Neuron (in vitro differentiated cells): ENCODE measurements at regions not wholly inside any gene's neighbourhood (a gene's known extent, or its start where the extent isn't known, plus 50 kb on each side); places are given as distances from the start of the nearest gene placed in this dataset.
A peak's percentile ranks its signal among the peaks of the same experiment; 100 is the strongest.

Experiments used
- H2AFZ ChIP-seq: one replicate; pipeline ENCODE4 v1.6.1; 2013; ENCODE audit warnings: low read depth, mild to moderate bottlenecking, inconsistent platforms, low read length, moderate library complexity
- H3K27me3 ChIP-seq: one replicate; pipeline ENCODE4 v1.6.1; 2013; ENCODE audit warnings: low read length; ENCODE audit not compliant: insufficient read depth
- H3K36me3 ChIP-seq: one replicate; pipeline ENCODE4 v1.6.1; 2013; ENCODE audit warnings: low read length; ENCODE audit not compliant: insufficient read depth
- H3K4me1 ChIP-seq: one replicate; pipeline ENCODE4 v1.6.1; 2013; ENCODE audit warnings: low read length; ENCODE audit not compliant: insufficient read depth
- H3K4me3 ChIP-seq: 2 replicates; pipeline ENCODE4 v1.5.1; 2013; ENCODE audit warnings: mild to moderate bottlenecking, low read length, moderate library complexity
- H3K9me3 ChIP-seq: one replicate; pipeline ENCODE4 v1.6.1; 2013; ENCODE audit warnings: low read length

GRCh38 chr7:108974641-108975040, 405.0 kb downstream of the DNAJB9 start:
- Histone ChIP-seq H3K9me3 (no peaks in the 10 kb centered on the region), H3K27me3 (no peaks in the 10 kb centered on the region), H3K36me3 (no peaks in the 10 kb centered on the region), H3K4me3 (no peak overlapping the region), H2AFZ (no peak overlapping the region), H3K4me1 (no peaks in the 10 kb centered on the region)

- H3K9me3 ChIP-seq: no peaks in the 10 kb centered on the region
- H3K4me1 ChIP-seq: no peaks in the 10 kb centered on the region
- no peaks in the 10 kb centered on the region for H3K36me3 ChIP-seq
- H2AFZ ChIP-seq: no peak overlapping the region
- H3K27me3 ChIP-seq: no peaks in the 10 kb centered on the region
- H3K4me3 ChIP-seq: no peak overlapping the region
Observed at GRCh38 chr7:108985037-108985436, 415.4 kb downstream of the DNAJB9 start.

- Histone ChIP-seq H3K4me1 (no peaks in the 10 kb centered on the region), H3K36me3 (no peaks in the 10 kb centered on the region), H3K9me3 (no peaks in the 10 kb centered on the region), H3K4me3 (no peak overlapping the region), H2AFZ (no peak overlapping the region), H3K27me3 (no peaks in the 10 kb centered on the region)
Observed at GRCh38 chr7:108989319-108989718, 419.6 kb downstream of the DNAJB9 start.

GRCh38 chr7:108997480-108997879, 427.8 kb downstream of the DNAJB9 start:
- H3K36me3 ChIP-seq: no peaks in the 10 kb centered on the region
- peaks cover 6% of the 10 kb centered on the region for H3K4me1 ChIP-seq
- H3K4me3 ChIP-seq: no peak overlapping the region
- H3K9me3 ChIP-seq: no peaks in the 10 kb centered on the region
- H3K27me3 ChIP-seq: no peaks in the 10 kb centered on the region
- no peak overlapping the region for H2AFZ ChIP-seq

- H3K36me3 ChIP-seq: no peaks in the 10 kb centered on the region
- no peaks in the 10 kb centered on the region for H3K9me3 ChIP-seq
- no peak overlapping the region for H3K4me3 ChIP-seq
- peaks cover 6% of the 10 kb centered on the region for H3K4me1 ChIP-seq
- H3K27me3 ChIP-seq: no peaks in the 10 kb centered on the region
- no peak overlapping the region for H2AFZ ChIP-seq
Observed at GRCh38 chr7:109003742-109004141, 434.1 kb downstream of the DNAJB9 start.

- H3K27me3 ChIP-seq: no peaks in the 10 kb centered on the region
- no peaks in the 10 kb centered on the region for H3K36me3 ChIP-seq
- H3K4me1 ChIP-seq: no peaks in the 10 kb centered on the region
- H2AFZ ChIP-seq: no peak overlapping the region
- no peak overlapping the region for H3K4me3 ChIP-seq
- no peaks in the 10 kb centered on the region for H3K9me3 ChIP-seq
Observed at GRCh38 chr7:109009636-109010035, 440.0 kb downstream of the DNAJB9 start.

- Histone ChIP-seq H3K4me3 (no peak overlapping the region), H3K27me3 (no peaks in the 10 kb centered on the region), H3K36me3 (no peaks in the 10 kb centered on the region), H3K9me3 (no peaks in the 10 kb centered on the region), H3K4me1 (no peaks in the 10 kb centered on the region), H2AFZ (no peak overlapping the region)
Observed at GRCh38 chr7:109020251-109020650, 450.6 kb downstream of the DNAJB9 start.

GRCh38 chr7:109021390-109021789, 451.7 kb downstream of the DNAJB9 start:
- Histone ChIP-seq H3K9me3 (no peaks in the 10 kb centered on the region), H3K36me3 (no peaks in the 10 kb centered on the region), H3K4me1 (no peaks in the 10 kb centered on the region), H3K4me3 (no peak overlapping the region), H3K27me3 (no peaks in the 10 kb centered on the region), H2AFZ (no peak overlapping the region)

GRCh38 chr7:109029866-109030265, 460.2 kb downstream of the DNAJB9 start:
- no peaks in the 10 kb centered on the region for H3K36me3 ChIP-seq
- no peak overlapping the region for H3K4me3 ChIP-seq
- H3K4me1 ChIP-seq: no peaks in the 10 kb centered on the region
- no peak overlapping the region for H2AFZ ChIP-seq
- peaks cover 2% of the 10 kb centered on the region for H3K9me3 ChIP-seq
- H3K27me3 ChIP-seq: no peaks in the 10 kb centered on the region

GRCh38 chr7:109044691-109045090, 475.0 kb downstream of the DNAJB9 start:
- H3K27me3 ChIP-seq: no peaks in the 10 kb centered on the region
- no peaks in the 10 kb centered on the region for H3K9me3 ChIP-seq
- no peak overlapping the region for H3K4me3 ChIP-seq
- no peaks in the 10 kb centered on the region for H3K4me1 ChIP-seq
- H2AFZ ChIP-seq: no peak overlapping the region
- H3K36me3 ChIP-seq: no peaks in the 10 kb centered on the region

GRCh38 chr7:109049366-109049765, 479.7 kb downstream of the DNAJB9 start:
- H2AFZ ChIP-seq: peak overlapping the region; percentile 20
- H3K4me1 ChIP-seq: no peaks in the 10 kb centered on the region
- H3K9me3 ChIP-seq: no peaks in the 10 kb centered on the region
- H3K36me3 ChIP-seq: no peaks in the 10 kb centered on the region
- no peaks in the 10 kb centered on the region for H3K27me3 ChIP-seq
- H3K4me3 ChIP-seq: no peak overlapping the region

GRCh38 chr7:109059089-109059488, 489.4 kb downstream of the DNAJB9 start:
- H3K27me3 ChIP-seq: no peaks in the 10 kb centered on the region
- H3K4me3 ChIP-seq: no peak overlapping the region
- no peaks in the 10 kb centered on the region for H3K9me3 ChIP-seq
- peaks cover 5% of the 10 kb centered on the region for H3K4me1 ChIP-seq
- H2AFZ ChIP-seq: no peak overlapping the region
- no peaks in the 10 kb centered on the region for H3K36me3 ChIP-seq

- H3K36me3 ChIP-seq: no peaks in the 10 kb centered on the region
- peaks cover 5% of the 10 kb centered on the region for H3K4me1 ChIP-seq
- H3K4me3 ChIP-seq: no peak overlapping the region
- no peaks in the 10 kb centered on the region for H3K27me3 ChIP-seq
- H3K9me3 ChIP-seq: no peaks in the 10 kb centered on the region
- no peak overlapping the region for H2AFZ ChIP-seq
Observed at GRCh38 chr7:109062798-109063197, 493.1 kb downstream of the DNAJB9 start.

- Histone ChIP-seq H3K36me3 (no peaks in the 10 kb centered on the region), H3K4me1 (no peaks in the 10 kb centered on the region), H3K4me3 (no peak overlapping the region), H2AFZ (no peak overlapping the region), H3K27me3 (no peaks in the 10 kb centered on the region), H3K9me3 (no peaks in the 10 kb centered on the region)
Observed at GRCh38 chr7:109073543-109073942, 503.9 kb downstream of the DNAJB9 start.
